ENCODE measurements at regions not wholly inside any gene's neighbourhood (a gene's known extent, or its start where the extent isn't known, plus 50 kb on each side); places are given as distances from the start of the nearest gene placed in this dataset.

DNA sequence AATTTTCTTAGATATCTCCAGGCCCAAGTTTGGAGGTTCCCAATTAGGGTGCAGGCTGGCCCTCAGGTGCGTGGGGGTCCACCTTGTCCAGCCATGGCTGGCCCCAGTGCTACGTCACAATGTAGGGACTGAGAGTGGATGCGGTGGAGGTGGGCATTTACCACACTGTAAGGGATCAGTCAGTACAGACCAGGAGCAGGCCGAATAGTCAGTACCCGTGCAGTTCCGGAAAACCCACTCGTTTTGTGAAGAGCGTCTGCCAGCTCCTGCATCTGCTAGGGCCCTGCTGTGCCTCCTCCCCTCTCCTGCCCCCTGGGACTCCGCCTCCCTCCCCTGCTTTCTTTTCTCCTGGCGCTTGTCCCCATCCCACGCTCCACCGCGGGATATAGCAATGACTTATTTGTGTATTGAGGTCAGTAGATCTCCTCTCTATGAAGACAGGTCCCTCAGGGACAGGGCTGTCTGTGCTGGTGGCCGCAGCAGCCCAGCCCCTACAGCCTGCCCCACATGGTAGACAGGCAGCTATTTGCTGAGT is 50.4 kb upstream of the SEPTIN5 start:
- DNase-seq = peak; percentile 81

DNA sequence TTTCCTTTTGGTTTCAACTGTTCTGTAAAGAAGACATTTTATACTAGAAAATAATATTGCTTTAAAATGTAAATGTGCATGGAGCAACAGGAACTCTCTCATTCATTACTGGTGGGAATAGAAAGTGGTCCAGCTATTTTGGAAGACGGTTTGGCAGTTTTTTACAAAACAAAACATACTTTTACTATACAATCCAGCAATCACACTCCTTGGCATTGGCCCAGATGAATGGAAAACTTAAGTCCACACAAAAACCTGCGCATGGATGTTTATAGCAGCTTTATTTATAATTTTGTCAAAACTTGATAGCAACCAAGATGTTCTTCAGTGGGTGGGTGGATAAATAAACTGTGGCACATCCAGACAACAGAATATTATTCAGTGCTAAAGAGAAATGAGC is 49.9 kb upstream of the SEPTIN5 start:
- no peak for DNase-seq

All from NCI-H1092 (cell line).